Esophagus squamous epithelium (tissue), 4 donors: ENCODE measurements at regions not wholly inside any gene's neighbourhood (a gene's known extent, or its start where the extent isn't known, plus 50 kb on each side); places are given as distances from the start of the nearest gene placed in this dataset.

ENCODE experiments used
- CTCF ChIP-seq, 6 experiments: fragments of 450-650 bp in 4 of 6; fragments of 200-600 bp in 2 of 6; sonication (generic) in 2 of 6; IDR thresholded peaks; one replicate each; pipeline ENCODE4 v1.5.1; 2016 to 2019; ENCODE audit warnings: antibody characterized with exemption in 6 of 6, mild to moderate bottlenecking in 4 of 6, moderate library complexity in 4 of 6
- POLR2A ChIP-seq, 4 donors: fragments of 450-650 bp; IDR thresholded peaks; one replicate each; pipeline ENCODE4 v1.6.1; 2017; ENCODE audit warnings: antibody characterized with exemption in 4 of 4, mild to moderate bottlenecking in 4 of 4, moderate library complexity in 3 of 4

DNA sequence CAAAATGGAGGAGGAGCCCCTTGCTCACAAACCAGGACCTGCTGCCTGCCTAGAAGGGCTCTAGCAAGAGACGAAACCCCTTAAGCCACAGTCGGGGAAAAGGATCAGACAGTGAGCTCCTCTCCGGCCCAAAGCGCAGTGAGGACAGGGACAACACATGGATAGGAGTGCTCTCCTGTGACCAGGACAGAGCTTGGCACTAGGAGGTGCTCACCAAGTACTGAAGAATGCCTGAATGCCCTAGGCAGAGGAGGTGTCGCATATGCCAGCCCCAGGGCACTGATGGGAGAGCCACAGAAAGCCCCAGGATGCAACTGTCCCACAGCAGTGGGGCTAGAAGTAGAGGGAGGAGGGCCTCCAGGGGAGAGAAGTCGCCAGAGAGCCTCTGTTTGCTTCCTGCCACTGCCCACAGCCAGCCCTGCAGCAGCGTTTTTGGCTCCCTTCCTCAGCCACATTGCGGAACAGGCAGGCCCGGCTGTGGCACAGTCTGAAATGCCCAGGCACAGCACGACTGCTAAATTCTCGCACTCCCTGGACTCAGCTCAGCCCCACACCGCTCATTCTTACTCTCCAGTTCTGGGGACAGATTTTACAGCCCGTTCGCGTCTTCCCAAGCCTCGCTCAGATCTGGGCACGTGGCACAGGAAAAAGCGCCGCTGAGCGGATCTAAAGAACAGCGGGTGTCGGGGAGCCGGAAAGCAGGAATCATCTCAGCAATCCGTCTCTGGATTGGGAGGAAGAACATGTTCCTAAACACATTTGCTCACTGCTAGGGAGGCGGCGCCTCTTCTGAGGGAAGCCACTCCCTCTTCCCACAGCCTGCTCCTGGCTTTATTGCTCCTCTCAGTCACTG lies 98.7 kb upstream of the POU3F3 start:
- TF ChIP-seq CTCF (IDR thresholded peaks at IDR 0.05) (no peak), POLR2A (IDR thresholded peaks at IDR 0.05) (no peak)
